Duodenal mucosa (tissue), 2 donors: ENCODE measurements at regions not wholly inside any gene's neighbourhood (a gene's known extent, or its start where the extent isn't known, plus 50 kb on each side); places are given as distances from the start of the nearest gene placed in this dataset.

Experiments
- H3K27ac ChIP-seq: one replicate; pipeline ENCODE4 v1.7.0; 2013; ENCODE audit warnings: low read depth, low read length
- H3K27me3 ChIP-seq, 2 donors: one replicate each; pipeline ENCODE4 v1.7.0; 2013; ENCODE audit warnings: low read length in 2 of 2, control low read depth in 1 of 2; ENCODE audit not compliant: insufficient read depth in 2 of 2, control insufficient read depth in 1 of 2
- H3K36me3 ChIP-seq, 2 donors: one replicate each; pipeline ENCODE4 v1.7.0; 2013; ENCODE audit warnings: low read length in 2 of 2, control low read depth in 1 of 2; ENCODE audit not compliant: insufficient read depth in 2 of 2, control insufficient read depth in 1 of 2
- H3K4me1 ChIP-seq, 2 donors: one replicate each; pipeline ENCODE4 v1.7.0; 2013; ENCODE audit warnings: low read length in 2 of 2, control low read depth in 1 of 2; ENCODE audit not compliant: insufficient read depth in 2 of 2, control insufficient read depth in 1 of 2
- H3K4me3 ChIP-seq, 2 donors: one replicate each; pipeline ENCODE4 v1.7.0; 2013; ENCODE audit warnings: low read length in 2 of 2, low read depth in 1 of 2
- H3K9ac ChIP-seq, 2 donors: one replicate each; pipeline ENCODE4 v1.7.0; 2013; ENCODE audit warnings: low read length in 2 of 2, low read depth in 1 of 2
- H3K9me3 ChIP-seq, 2 donors: one replicate each; pipeline ENCODE4 v1.7.0; 2013; ENCODE audit warnings: low read length in 2 of 2, control low read depth in 1 of 2; ENCODE audit not compliant: control insufficient read depth in 1 of 2

- Histone ChIP-seq H3K27ac (no peak overlapping the region), H3K9ac (no peak overlapping the region), H3K4me3 (no peak overlapping the region), H3K36me3 (no peaks in the 10 kb centered on the region), H3K27me3 (no peaks in the 10 kb centered on the region), H3K9me3 (no peaks in the 10 kb centered on the region), H3K4me1 (no peaks in the 10 kb centered on the region)
These were observed 122.8 kb upstream of the EEF1E1 start for GRCh38 chr6:8225113-8225512.

GRCh38 chr6:8223678-8224077 is 121.3 kb upstream of the EEF1E1 start:
- H3K4me3 ChIP-seq, result no peak overlapping the region

GRCh38 chr6:8219352-8219943 is 117.1 kb upstream of the EEF1E1 start:
- no peaks in the 10 kb centered on the region for H3K9me3 ChIP-seq
- H3K4me3 ChIP-seq, result no peak overlapping the region
- H3K27me3 ChIP-seq, result no peaks in the 10 kb centered on the region
- no peak overlapping the region for H3K27ac ChIP-seq
- no peaks in the 10 kb centered on the region for H3K36me3 ChIP-seq
- no peaks in the 10 kb centered on the region for H3K4me1 ChIP-seq
- no peak overlapping the region for H3K9ac ChIP-seq

More at GRCh38 chr6:8223678-8224077, 121.3 kb upstream of the EEF1E1 start:
- Histone ChIP-seq H3K27ac (no peak overlapping the region), H3K27me3 (no peaks in the 10 kb centered on the region), H3K9me3 (no peaks in the 10 kb centered on the region), H3K36me3 (no peaks in the 10 kb centered on the region), H3K9ac (no peak overlapping the region), H3K4me1 (no peaks in the 10 kb centered on the region)

GRCh38 chr6:8218861-8219260 is 116.5 kb upstream of the EEF1E1 start:
- H3K36me3 ChIP-seq, result no peaks in the 10 kb centered on the region
- no peak overlapping the region for H3K4me3 ChIP-seq
- H3K9ac ChIP-seq, result no peak overlapping the region
- no peaks in the 10 kb centered on the region for H3K27me3 ChIP-seq
- no peak overlapping the region for H3K27ac ChIP-seq
- no peaks in the 10 kb centered on the region for H3K4me1 ChIP-seq
- H3K9me3 ChIP-seq, result no peaks in the 10 kb centered on the region

GRCh38 chr6:8215631-8216030 is 113.3 kb upstream of the EEF1E1 start:
- Histone ChIP-seq H3K27ac (no peak overlapping the region), H3K27me3 (no peaks in the 10 kb centered on the region), H3K9ac (no peak overlapping the region), H3K4me3 (no peak overlapping the region), H3K4me1 (no peaks in the 10 kb centered on the region), H3K36me3 (no peaks in the 10 kb centered on the region), H3K9me3 (no peaks in the 10 kb centered on the region)

- Histone ChIP-seq H3K9ac (no peak overlapping the region), H3K4me3 (no peak overlapping the region)
These were observed 111.6 kb upstream of the EEF1E1 start for GRCh38 chr6:8213995-8214394.

GRCh38 chr6:8212720-8213434 is 110.5 kb upstream of the EEF1E1 start:
- H3K27ac ChIP-seq, result no peak overlapping the region
- no peak overlapping the region for H3K4me3 ChIP-seq
- H3K9ac ChIP-seq, result no peak overlapping the region
- no peaks in the 10 kb centered on the region for H3K9me3 ChIP-seq
- no peaks in the 10 kb centered on the region for H3K36me3 ChIP-seq
- H3K4me1 ChIP-seq, result no peaks in the 10 kb centered on the region
- H3K27me3 ChIP-seq, result no peaks in the 10 kb centered on the region

More at GRCh38 chr6:8213995-8214394, 111.6 kb upstream of the EEF1E1 start:
- no peak overlapping the region for H3K27ac ChIP-seq
- H3K27me3 ChIP-seq, result no peaks in the 10 kb centered on the region
- H3K36me3 ChIP-seq, result no peaks in the 10 kb centered on the region
- no peaks in the 10 kb centered on the region for H3K4me1 ChIP-seq
- H3K9me3 ChIP-seq, result no peaks in the 10 kb centered on the region

- no peak overlapping the region for H3K27ac ChIP-seq
- no peak overlapping the region for H3K9ac ChIP-seq
- H3K4me1 ChIP-seq, result no peaks in the 10 kb centered on the region
- H3K36me3 ChIP-seq, result no peaks in the 10 kb centered on the region
- H3K27me3 ChIP-seq, result no peaks in the 10 kb centered on the region
- no peaks in the 10 kb centered on the region for H3K9me3 ChIP-seq
- no peak overlapping the region for H3K4me3 ChIP-seq
These were observed 105.5 kb upstream of the EEF1E1 start for GRCh38 chr6:8207869-8208191.

- Histone ChIP-seq H3K9me3 (no peaks in the 10 kb centered on the region), H3K27me3 (no peaks in the 10 kb centered on the region), H3K36me3 (no peaks in the 10 kb centered on the region), H3K9ac (no peak overlapping the region), H3K27ac (no peak overlapping the region), H3K4me1 (no peaks in the 10 kb centered on the region), H3K4me3 (no peak overlapping the region)
These were observed 105.0 kb upstream of the EEF1E1 start for GRCh38 chr6:8207191-8207868.

GRCh38 chr6:8203337-8203736 is 101.0 kb upstream of the EEF1E1 start:
- H3K9me3 ChIP-seq, result no peaks in the 10 kb centered on the region
- no peaks in the 10 kb centered on the region for H3K4me1 ChIP-seq
- no peaks in the 10 kb centered on the region for H3K36me3 ChIP-seq
- no peaks in the 10 kb centered on the region for H3K27me3 ChIP-seq
- no peak overlapping the region for H3K4me3 ChIP-seq
- no peak overlapping the region for H3K9ac ChIP-seq
- no peak overlapping the region for H3K27ac ChIP-seq
